WTC11 (cell line): ENCODE measurements at regions not wholly inside any gene's neighbourhood (a gene's known extent, or its start where the extent isn't known, plus 50 kb on each side); places are given as distances from the start of the nearest gene placed in this dataset.

Experiments used
- AFF4 ChIP-seq: sonication (generic); formaldehyde crosslinking; IDR thresholded peaks from 2 replicates; pipeline ENCODE4 v1.8.1; 2023; ENCODE audit warnings: mild to moderate bottlenecking, missing genetic modification reagents, borderline replicate concordance
- CTCF ChIP-seq: fragments of 200-600 bp; IDR thresholded peaks from 2 replicates; pipeline ENCODE4 v1.8.0; 2022; ENCODE audit warnings: antibody characterized with exemption
- GRHL2 ChIP-seq: fragments of 250-450 bp; sonication (Bioruptor Pico); IDR thresholded peaks from 2 replicates; pipeline ENCODE4 v1.8.0; 2022; ENCODE audit warnings: mild to moderate bottlenecking, moderate library complexity; ENCODE audit not compliant: insufficient replicate concordance, severe bottlenecking
- IRF1 ChIP-seq: sonication (generic); formaldehyde crosslinking; IDR thresholded peaks from 2 replicates; pipeline ENCODE4 v1.8.0; 2023; ENCODE audit warnings: missing genetic modification reagents
- MAX ChIP-seq: sonication (generic); formaldehyde crosslinking; IDR thresholded peaks from 2 replicates; pipeline ENCODE4 v1.8.0; 2022; ENCODE audit warnings: mild to moderate bottlenecking, missing genetic modification reagents
- MYBL2 ChIP-seq: sonication (generic); formaldehyde crosslinking; IDR thresholded peaks from 2 replicates; pipeline ENCODE4 v1.8.1; 2023; ENCODE audit warnings: mild to moderate bottlenecking, moderate library complexity, missing genetic modification reagents
- TCF7 ChIP-seq: sonication (generic); formaldehyde crosslinking; IDR thresholded peaks from 2 replicates; pipeline ENCODE4 v1.8.0; 2022; ENCODE audit warnings: mild to moderate bottlenecking, low read depth, missing genetic modification reagents, moderate library complexity
- TEAD4 ChIP-seq: sonication (generic); formaldehyde crosslinking; IDR thresholded peaks from 2 replicates; pipeline ENCODE4 v1.8.0; 2022; ENCODE audit warnings: mild to moderate bottlenecking, missing genetic modification reagents
- USF2 ChIP-seq: sonication (generic); formaldehyde crosslinking; IDR thresholded peaks from 2 replicates; pipeline ENCODE4 v1.8.1; 2023; ENCODE audit warnings: mild to moderate bottlenecking, missing genetic modification reagents, moderate library complexity
- ZNF219 ChIP-seq: sonication (generic); formaldehyde crosslinking; IDR thresholded peaks from 2 replicates; pipeline ENCODE4 v1.8.0; 2023; ENCODE audit warnings: missing genetic modification reagents, mild to moderate bottlenecking, borderline replicate concordance

GRCh38 chr2:189312643-189313042, 128.6 kb upstream of the WDR75 start:
- no peak for TF ChIP-seq IRF1
- TF ChIP-seq MAX (CRISPR knock-in tag): no peak
- no peak for TF ChIP-seq TEAD4 (CRISPR knock-in tag)
- TF ChIP-seq CTCF: no peak
- TF ChIP-seq GRHL2: no peak
- no peak for TF ChIP-seq USF2
- no peak for TF ChIP-seq ZNF219
- no peak for TF ChIP-seq MYBL2 (CRISPR knock-in tag)
- no peak for TF ChIP-seq AFF4 (CRISPR knock-in tag)
- no peak for TF ChIP-seq TCF7 (CRISPR knock-in tag)
